ENCODE measurements at regions not wholly inside any gene's neighbourhood (a gene's known extent, or its start where the extent isn't known, plus 50 kb on each side); places are given as distances from the start of the nearest gene placed in this dataset.

GRCh38 chr6:132948889-132949288 lies 134.5 kb downstream of the RPS12 start:
- Mint-ChIP-seq H3K27ac (no peak overlapping the region), H3K4me1 (no peaks in the 10 kb centered on the region), H3K9me3 (ENCODE audit: insufficient read depth) (no peaks in the 10 kb centered on the region), H3K27me3 (peaks cover 22% of the 10 kb centered on the region), H3K4me3 (no peak overlapping the region)
- Histone ChIP-seq H3K4me3 (ENCODE audit: control extremely low read depth in 1 of 5, extremely low read depth in 1 of 5, insufficient read depth in 1 of 5, low read depth in 2 of 5, low read length in 4 of 5) (no peak overlapping the region), H3K27me3 (replicated peaks in 1 of 4; ENCODE audit: control extremely low read depth in 1 of 4, control insufficient read depth in 3 of 4, insufficient read depth in 4 of 4, low read length in 3 of 4) (peaks cover 0 to 3% (median 0%) of the 10 kb centered on the region in 4 experiments), H4K20me1 (ENCODE audit: control insufficient read depth, insufficient read depth, low read length, poor library complexity, severe bottlenecking) (no peaks in the 10 kb centered on the region), H3K36me3 (replicated peaks in 1 of 2; ENCODE audit: control extremely low read depth in 1 of 2, control insufficient read depth in 1 of 2, extremely low read depth in 1 of 2, insufficient read depth in 2 of 2, low read length in 1 of 2) (no peaks in the 10 kb centered on the region), H2AFZ (ENCODE audit: insufficient read depth, low read depth, low read length, poor library complexity, severe bottlenecking) (no peak overlapping the region), H3K9me3 (ENCODE audit: control extremely low read depth in 1 of 3, control insufficient read depth in 2 of 3, insufficient read depth in 1 of 3, low read length in 2 of 3) (no peaks in the 10 kb centered on the region), H3K27ac (ENCODE audit: low read length in 2 of 2) (no peak overlapping the region), H3K4me2 (replicated peaks; ENCODE audit: low read depth, low read length, poor library complexity, severe bottlenecking) (no peak overlapping the region), H3K79me2 (ENCODE audit: control insufficient read depth, insufficient read depth, low read length) (no peaks in the 10 kb centered on the region), H3K9ac (ENCODE audit: low read length) (no peak overlapping the region), H3K4me1 (ENCODE audit: control insufficient read depth in 2 of 2, insufficient read depth in 2 of 2, low read length in 2 of 2) (no peaks in the 10 kb centered on the region)
- no peak for TF ChIP-seq CTCF (IDR thresholded peaks at IDR 0.05)
- TF ChIP-seq EZH2 (IDR thresholded peaks at IDR 0.05; ENCODE audit: borderline replicate concordance, insufficient read depth, low read depth, low read length, poor library complexity, severe bottlenecking), result no peak
- DNase-seq, result no peak
- 65% methylated on average over 4 of the region's 5 CpGs for WGBS (ENCODE audit: insufficient coverage)
- POLR2A ChIA-PET, result no interaction called here
- intact Hi-C loops (cut with micrococcal nuclease), result no loop called here
- no peak for ATAC-seq (ENCODE audit: low read depth)
- CTCF ChIA-PET, result interaction anchor here (2.0 kb wide), 1 partner anchor 14 kb away, joined by 6 read pairs; no protein-coding TSS in a partner anchor

GRCh38 chr6:132950566-132950965 lies 136.2 kb downstream of the RPS12 start:
- Histone ChIP-seq H3K36me3 (replicated peaks in 1 of 2; ENCODE audit: control extremely low read depth in 1 of 2, control insufficient read depth in 1 of 2, extremely low read depth in 1 of 2, insufficient read depth in 2 of 2, low read length in 1 of 2) (no peaks in the 10 kb centered on the region), H3K9me3 (ENCODE audit: control extremely low read depth in 1 of 3, control insufficient read depth in 2 of 3, insufficient read depth in 1 of 3, low read length in 2 of 3) (no peaks in the 10 kb centered on the region), H2AFZ (ENCODE audit: insufficient read depth, low read depth, low read length, poor library complexity, severe bottlenecking) (no peak overlapping the region), H3K9ac (ENCODE audit: low read length) (no peak overlapping the region), H3K4me1 (ENCODE audit: control insufficient read depth in 2 of 2, insufficient read depth in 2 of 2, low read length in 2 of 2) (no peaks in the 10 kb centered on the region), H3K79me2 (ENCODE audit: control insufficient read depth, insufficient read depth, low read length) (no peaks in the 10 kb centered on the region), H3K4me3 (ENCODE audit: control extremely low read depth in 1 of 5, extremely low read depth in 1 of 5, insufficient read depth in 1 of 5, low read depth in 2 of 5, low read length in 4 of 5) (no peak overlapping the region), H4K20me1 (ENCODE audit: control insufficient read depth, insufficient read depth, low read length, poor library complexity, severe bottlenecking) (no peaks in the 10 kb centered on the region), H3K27me3 (replicated peaks in 1 of 4; ENCODE audit: control extremely low read depth in 1 of 4, control insufficient read depth in 3 of 4, insufficient read depth in 4 of 4, low read length in 3 of 4) (peaks cover 0 to 5% (median 0%) of the 10 kb centered on the region in 4 experiments), H3K27ac (ENCODE audit: low read length in 2 of 2) (no peak overlapping the region), H3K4me2 (replicated peaks; ENCODE audit: low read depth, low read length, poor library complexity, severe bottlenecking) (no peak overlapping the region)
- ChIA-PET CTCF (interaction anchor here (2.0 kb wide), 1 partner anchor 12 kb away, joined by 6 read pairs; no protein-coding TSS in a partner anchor), POLR2A (no interaction called here)
- H3K9me3 Mint-ChIP-seq (ENCODE audit: insufficient read depth), result no peaks in the 10 kb centered on the region
- H3K4me3 Mint-ChIP-seq, result no peak overlapping the region
- no peak for DNase-seq
- TF ChIP-seq EZH2 (IDR thresholded peaks at IDR 0.05; ENCODE audit: borderline replicate concordance, insufficient read depth, low read depth, low read length, poor library complexity, severe bottlenecking) (no peak), CTCF (IDR thresholded peaks at IDR 0.05) (no peak)
- H3K27ac Mint-ChIP-seq, result no peak overlapping the region
- no peak for ATAC-seq (ENCODE audit: low read depth)
- H3K27me3 Mint-ChIP-seq, result peaks cover 21% of the 10 kb centered on the region
- no peaks in the 10 kb centered on the region for H3K4me1 Mint-ChIP-seq
- intact Hi-C loops (cut with micrococcal nuclease), result no loop called here
- 80% methylated on average over 1 of the region's 3 CpGs for WGBS (ENCODE audit: insufficient coverage)
